IPS DF 19.7 (cell line): ENCODE measurements at regions not wholly inside any gene's neighbourhood (a gene's known extent, or its start where the extent isn't known, plus 50 kb on each side); places are given as distances from the start of the nearest gene placed in this dataset.
"Not testable (repeated sequence)": the region's sequence is repeated elsewhere in the genome, so short reads cannot be mapped to it uniquely, and the experiment has no call there.

Experiments
- DNase-seq: peaks from one replicate; pipeline ENCODE4 v3.0.0-alpha.2; 2013; ENCODE audit warnings: low read depth, low spot score

DNA sequence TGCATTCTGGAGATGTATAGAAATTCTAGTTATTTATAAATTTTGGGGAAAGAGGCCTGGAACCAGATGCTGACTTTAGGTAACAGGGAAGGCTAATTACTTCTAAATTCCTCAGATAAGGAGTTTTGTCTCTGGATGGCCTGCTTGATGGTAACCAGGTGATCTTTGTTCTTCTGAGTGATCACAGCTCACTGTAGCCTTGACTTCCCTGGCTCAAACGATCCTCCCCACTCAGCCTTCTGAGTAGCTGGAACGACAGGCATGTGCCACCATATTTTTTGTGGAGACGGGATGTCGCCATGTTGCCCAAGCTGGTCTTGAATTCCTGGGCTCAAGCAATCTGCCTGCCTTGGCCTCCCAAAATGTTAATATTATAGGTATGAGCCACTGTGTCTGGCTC lies 54.4 kb upstream of the MSH6 start:
- no peak for DNase-seq

DNA sequence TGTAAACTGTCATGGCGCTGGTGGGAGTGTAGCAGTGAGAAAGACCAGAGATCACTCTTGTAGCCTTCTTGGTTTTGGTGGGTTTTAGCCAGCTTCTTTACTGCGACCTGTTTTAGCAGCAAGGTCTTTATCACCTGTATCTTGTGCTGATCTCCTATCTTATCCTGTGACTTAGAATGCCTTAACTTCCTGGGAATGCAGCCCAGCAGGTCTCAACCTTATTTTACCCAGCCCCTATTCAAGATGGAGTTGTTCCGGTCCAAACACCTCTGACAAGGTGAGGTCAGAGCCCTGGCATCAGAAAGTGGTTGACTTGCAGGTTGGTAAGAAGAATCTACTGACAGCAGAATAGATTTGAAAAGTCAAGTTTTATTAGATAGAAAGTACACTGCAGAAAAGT lies 55.0 kb upstream of the MSH6 start:
- no peak for DNase-seq

DNA sequence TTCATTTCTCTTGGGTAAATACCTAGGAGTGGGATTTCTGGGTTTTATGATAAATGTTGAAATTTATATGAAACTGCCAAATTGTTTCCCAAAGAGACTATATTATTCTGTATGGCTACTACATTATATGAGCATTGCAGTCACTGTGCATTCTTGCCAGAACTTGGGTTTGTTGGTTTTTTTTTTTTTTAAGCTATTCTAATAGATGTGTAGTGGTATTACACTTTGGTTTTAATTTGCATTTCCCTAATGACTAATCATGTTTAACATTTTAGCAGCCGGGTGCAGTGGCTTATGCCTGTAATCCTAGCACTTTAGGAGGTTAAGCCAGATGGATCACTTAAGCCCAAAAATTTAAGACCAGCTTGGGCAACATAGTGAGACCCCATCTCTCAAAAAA lies 56.0 kb upstream of the MSH6 start:
- not testable (repeated sequence) for DNase-seq

DNA sequence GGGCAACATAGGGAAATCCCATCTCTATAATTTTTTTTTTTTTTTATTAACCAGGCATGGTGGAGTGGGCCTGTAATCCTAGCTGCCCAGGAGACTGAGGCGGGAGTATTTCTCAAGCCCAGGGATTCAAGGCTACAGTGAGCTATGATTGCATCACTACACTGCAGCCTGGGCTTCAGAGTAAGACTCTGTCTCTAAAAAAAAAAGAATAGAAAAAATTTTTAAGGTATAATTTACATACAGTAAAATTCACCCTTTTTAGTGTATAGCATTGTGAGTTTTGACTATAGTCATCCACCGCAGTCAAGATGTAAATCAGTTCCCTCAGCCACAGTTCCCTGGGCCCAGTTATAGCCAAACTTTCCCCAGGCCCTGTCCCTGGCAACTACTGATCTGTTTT lies 57.1 kb upstream of the MSH6 start:
- no peak for DNase-seq

DNA sequence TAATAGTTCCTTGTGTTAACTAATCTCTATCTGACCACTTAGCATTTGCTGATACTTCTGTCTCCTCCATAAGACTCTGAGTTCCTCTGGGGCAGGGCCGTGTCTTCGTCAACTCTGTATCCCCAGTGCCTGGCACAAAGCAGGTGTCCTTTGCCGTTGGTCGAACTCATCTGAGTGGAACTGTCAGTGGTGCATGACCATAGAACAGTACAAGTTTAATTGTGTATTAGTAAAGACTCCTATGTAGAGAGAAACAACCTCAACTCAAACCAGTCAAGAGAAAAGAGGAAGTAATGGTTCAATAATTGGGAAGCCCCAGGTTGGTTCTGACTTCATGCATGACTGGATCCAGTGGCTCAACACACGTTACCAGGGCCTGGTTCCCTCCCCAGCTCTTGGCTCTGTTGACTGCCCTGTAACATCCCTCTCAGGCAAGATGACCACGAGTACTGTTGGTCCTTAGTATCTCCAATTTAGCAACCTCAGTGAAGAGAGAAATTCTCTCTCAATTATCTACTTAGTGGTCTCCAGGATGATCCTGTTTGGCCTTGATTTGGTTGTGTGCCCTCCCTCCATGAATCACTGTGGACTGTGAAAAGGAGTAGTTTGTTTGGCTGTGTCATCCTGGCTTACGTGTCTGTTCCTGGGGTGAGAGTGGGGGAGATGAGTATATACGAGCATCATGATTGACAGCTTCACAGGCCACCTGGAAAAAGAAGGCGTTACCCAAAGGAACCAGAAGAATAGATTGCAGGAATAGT lies 58.5 kb upstream of the MSH6 start:
- no peak for DNase-seq

DNA sequence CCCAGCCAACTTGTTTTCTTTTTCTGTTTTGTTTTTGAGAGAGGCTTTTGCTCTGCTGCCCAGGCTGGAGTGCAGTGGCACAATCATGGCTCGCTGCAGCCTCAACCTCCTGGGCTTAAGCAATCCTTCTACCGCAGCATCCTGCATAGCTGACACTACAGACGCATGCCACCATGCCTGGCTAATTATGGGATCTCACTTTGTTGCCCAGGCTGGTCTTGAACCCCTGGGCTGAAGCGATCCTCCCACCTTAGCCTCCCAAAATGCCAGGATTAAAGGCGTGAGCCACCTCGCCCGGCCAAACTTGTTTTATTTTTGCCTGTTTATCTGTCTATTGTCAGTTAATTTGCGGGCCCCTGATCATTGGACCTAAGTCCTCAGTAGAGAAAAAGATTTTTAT lies 61.6 kb upstream of the MSH6 start:
- DNase-seq: no peak

DNA sequence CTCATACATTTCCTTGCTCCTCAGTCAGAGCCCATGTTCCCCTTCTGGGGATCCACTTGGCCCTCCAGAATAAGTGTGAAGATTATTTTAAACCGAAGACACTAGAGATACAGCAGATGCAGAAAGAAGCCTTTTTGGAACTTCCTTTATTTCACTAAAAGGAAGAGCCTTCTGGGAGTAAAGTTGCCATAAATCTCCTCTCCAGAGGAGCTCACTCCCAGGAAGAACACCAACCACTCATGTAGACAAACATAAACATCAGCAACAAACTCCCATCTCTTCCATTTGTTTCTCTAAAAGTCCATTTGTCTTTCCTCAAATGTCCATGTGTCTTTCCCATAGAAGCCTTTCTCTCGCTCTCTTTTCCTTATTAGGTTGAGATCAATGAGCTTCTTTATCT lies 62.4 kb upstream of the MSH6 start:
- DNase-seq: no peak

DNA sequence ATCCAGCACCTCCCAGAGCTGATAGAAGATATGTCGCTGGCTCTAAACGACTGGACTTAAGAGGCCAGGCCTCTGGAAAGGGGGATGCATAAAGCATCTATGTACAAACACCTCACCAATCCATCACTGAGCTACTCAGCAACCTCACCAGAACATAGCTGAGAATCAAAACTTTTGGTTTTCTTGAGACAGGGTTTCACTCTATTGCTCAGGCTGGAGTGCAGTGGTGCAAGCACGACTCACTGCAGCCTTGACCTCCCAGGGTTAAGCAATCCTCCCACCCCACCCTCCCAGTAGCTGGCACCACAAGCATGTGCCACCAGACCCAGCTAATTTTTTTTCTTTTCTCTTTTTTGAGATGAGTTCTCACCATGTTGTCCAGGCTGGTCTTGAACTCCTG lies 62.9 kb upstream of the MSH6 start:
- DNase-seq: no peak

DNA sequence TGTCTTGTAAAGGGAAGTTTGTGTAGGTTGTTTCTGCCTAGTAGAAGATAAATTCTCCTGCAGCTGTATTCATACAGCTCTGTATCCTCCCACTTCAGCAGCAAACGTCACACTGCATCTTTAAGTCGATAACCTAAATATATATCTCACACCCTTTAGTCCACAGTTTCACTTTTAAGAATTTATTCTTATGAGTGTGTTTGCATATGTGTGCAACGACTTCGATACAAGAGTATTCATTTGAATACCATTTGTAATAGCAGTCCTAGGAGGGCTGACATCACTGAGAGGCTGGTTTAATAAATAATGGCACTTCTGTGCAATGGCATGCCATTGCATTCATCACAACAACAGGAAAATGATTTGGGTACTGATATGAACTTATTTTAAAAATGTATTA lies 63.8 kb upstream of the MSH6 start:
- DNase-seq: no peak

DNA sequence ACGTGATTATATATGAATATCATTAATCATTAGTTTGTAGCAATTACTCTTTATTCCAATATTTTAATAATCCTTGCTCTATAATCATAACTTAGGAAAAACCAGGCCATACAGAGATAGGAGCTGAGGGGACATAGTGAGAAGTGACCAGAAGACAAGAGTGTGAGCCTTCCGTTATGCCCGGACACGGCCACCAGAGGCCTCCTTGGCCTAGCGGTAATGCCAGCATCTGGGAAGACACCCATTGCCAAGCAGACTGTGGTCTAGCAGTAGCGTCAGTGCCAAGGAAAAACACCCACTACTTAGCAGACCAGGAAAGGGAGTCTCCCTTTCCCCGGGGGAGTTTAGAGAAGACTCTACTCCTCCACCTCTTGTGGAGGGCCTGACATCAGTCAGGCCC lies 66.6 kb upstream of the MSH6 start:
- DNase-seq: not testable (repeated sequence)

DNA sequence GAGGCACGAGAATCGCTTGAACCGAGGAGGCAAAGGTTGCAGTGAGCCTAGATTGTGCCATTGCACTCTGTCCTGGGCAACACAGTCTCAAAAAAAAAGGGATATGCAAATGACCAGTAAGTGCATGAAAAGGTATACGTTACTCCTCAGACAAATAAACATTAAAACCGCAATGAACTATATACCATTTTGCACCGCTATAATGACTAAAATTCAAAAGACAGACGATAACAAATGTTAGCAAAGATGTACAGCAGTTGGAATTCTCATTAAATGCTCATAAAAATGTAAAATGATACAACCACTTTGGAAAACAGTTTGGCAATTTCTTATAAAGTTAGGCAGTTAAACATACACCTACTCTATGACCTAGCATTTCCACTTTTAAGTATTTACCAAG lies 67.4 kb upstream of the MSH6 start:
- no peak for DNase-seq

DNA sequence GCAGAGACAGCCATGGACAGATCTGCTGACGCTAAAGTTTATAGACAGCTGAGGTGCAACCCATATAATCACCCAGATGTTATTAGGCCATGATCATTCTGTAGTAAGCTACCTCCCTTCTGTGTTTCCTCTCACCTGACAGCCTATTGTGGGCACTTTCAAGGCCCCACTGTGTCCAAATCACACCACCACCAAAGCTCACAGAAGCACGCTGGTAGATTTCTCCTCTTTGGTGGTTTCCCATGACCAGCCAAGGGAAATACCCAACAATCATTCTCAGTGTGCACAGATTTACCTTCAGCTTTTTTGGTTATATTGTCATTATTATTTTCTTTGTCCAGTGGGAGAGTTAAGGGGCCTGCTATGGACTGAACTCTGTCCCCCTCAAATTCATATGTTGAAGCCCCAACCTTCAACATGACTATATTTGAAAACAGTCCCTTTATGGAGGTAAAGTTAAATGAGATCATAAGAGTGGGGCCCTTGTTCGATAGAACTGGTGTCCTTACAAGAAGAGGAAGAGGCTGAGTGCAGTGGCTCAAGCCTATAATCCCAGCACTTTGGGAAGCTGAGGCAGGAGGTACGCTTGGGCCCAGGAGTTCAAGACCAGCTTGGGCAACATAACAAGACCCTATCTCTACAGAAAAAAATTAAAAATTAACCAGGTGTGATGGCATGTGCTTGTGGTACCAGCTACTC lies 74.0 kb upstream of the MSH6 start:
- no peak for DNase-seq

DNA sequence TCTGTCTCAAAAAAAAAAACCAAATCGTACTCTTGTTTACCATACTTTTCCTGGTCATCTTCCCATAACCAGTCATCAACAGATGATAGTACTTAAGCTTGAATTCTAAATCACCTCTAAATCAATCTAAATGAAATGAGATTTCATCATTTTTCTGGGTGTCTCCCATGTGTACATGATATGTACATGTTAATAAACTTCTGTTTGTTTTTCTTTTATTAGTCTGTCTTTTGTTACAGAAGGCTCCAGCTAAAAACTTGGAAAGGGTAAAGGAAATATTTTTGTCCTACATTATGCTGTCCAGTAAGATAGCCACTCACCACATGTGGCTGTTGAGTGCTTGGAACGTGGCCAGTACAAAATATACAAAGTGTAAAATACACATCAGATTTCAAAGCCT lies 78.7 kb upstream of the MSH6 start:
- DNase-seq: no peak

DNA sequence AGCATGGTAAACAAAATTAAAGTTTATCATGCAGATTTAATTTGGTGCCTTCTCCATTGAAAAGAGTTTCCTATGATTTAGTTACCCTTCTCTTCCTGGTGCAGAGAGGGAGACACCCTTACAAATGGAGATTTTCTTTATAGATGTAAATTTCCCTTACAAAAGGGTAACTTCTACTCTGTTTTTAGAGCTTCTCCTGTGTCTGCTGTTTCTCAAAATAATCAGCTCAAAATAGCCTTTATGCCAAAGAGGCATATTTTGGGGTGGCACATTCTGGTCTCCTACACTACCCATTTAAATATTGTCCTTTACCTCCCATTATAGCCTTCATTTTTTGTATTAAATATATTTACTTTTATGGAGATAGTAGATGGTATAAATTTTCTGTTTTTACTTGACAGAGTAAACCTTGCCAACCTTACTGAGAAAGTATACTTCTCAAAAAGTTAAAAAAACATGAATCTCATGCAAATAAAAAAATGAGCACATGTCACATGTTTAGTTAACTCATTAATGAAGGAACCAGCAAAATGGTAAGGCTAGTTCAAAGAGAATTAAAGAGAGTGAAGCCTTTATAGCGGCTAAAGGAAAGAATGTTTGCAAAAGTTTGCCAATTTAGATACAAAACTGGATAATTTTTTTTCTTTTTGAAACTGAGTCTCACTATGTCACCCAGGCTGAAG lies 83.3 kb upstream of the MSH6 start:
- DNase-seq: no peak

DNA sequence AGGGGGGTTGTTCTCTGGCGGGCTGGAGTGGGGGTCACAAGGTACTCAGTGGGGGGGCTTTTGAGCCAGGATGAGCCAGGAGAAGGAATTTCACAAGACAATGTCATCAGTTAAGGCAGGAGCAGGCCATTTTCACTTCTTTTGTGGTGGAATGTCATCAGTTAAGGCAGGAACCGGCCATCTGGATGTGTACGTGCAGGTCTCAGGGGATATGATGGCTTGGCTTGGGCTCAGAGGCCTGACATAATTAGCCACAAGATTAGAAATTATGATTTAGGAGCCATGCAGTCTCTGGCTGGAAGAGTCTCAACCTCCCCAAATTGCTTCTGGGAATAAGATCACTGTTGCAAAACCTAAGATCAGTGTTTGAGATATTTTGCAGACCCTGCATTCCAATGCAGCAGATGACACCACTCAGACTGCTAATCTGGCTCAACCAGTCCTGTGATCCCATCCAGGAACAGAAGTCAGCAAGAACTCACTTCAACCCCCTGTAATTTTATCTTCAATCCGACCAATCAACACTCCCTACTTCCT lies 84.4 kb upstream of the MSH6 start:
- DNase-seq: not testable (repeated sequence)

DNA sequence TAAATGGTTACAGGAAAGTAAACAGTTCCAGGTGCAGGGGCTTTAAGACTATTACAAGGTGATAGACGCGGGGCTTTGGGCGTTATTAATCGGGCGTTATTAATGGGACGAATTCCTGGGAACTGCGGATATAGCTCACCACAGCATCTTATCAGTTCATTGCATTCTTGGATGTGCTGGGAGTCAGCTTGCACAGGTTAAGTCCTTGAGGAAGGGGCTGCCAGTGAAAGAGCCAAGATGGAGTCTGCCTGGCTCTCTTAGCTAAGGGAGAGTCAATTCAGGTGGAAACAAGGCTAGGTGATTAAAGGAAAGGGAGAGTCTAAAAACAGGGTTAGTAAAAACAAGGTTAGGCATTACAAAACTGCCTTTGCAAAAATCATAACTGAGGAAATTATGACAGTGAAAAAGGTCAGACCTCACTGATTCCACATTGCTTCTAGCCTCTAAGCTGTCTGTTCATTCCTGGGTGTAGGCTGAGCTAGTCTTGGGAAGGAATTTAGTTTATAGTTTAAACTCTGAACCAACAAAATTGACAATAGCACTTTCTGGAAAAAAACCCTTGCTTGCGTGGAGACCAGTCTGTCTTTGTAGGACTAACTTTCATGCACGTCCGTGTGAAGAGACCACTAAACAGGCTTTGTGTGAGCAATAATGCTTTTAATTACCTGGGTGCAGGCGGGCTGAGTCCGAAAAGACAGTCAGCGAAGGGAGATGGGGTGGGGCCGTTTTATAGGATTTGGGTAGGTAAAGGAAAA lies 85.1 kb upstream of the MSH6 start:
- not testable (repeated sequence) for DNase-seq

DNA sequence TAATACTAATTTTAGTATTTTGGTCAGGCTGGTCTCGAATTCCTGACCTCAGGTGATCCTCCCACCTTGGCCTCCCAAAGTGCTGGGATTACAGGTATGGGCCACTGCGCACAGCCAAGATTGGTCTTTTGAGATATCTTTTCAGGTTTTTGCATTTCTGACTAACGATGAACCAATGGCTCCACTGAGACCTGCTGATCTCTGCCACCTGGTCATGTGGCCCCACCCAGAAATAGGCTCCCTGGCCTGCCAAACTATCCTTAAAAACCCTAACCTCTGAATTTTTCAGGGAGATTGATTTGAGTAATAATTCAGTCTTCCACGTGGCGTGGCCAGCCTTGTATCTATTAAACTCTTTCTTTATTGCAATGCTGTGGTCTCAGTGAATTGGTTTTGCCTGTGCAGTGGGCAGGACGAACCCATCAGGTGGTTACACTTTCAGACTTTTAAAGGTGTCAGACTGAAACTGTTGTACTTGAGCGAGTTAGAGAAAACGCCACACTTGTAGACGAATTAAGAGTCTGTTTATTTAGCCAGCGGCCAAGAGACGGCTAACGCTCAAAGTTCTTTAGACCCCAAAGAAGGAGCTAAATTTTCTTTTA lies 85.8 kb upstream of the MSH6 start:
- no peak for DNase-seq

DNA sequence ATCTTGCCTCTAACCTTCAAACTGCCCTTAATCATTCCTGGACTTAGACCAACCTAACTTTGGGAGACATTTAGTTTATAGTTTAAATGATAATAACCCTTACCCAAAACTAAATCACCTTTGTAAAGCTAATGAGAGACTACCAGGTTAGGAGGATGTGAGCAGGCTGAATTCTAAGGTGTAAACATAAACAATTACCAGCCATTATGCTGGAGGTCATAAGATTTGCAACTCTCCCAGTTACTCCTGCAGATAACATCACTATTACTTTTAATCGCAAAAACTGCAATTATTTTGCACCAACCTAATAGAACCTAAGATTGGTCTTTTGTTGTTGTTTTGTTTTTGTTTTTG lies 86.5 kb upstream of the MSH6 start:
- DNase-seq: no peak

DNA sequence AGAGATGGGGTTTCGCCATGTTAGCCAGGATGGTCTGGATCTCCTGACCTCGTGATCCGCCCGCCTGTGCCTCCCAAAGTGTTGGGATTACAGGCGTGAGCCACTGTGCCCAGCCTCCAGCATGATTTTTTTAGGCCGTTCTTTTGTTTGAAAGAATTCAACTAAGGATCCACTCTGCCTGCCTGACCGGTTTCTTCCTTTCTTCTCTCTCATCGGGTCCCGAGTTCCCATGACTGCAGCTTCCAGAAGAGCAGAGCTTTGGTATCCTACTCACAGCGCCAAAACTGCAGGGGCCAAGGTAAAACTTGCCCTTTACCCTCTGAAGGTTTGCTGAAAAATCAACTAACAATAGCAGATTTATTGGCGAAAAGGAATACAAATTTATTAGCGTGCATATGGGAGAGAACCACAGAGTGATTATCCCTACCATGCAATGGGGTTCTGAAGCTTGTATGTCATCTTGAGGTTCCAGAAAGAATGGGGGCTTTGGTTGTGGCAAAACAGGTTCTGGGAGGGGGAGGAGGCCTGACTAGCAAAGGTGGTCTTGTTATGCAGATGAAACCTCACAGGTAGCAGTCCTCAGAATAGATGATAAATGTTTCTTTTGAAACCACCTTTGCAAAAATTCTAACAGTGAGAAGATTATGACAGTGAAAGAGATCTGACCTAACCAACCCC lies 87.0 kb upstream of the MSH6 start:
- peak; percentile 74 for DNase-seq

DNA sequence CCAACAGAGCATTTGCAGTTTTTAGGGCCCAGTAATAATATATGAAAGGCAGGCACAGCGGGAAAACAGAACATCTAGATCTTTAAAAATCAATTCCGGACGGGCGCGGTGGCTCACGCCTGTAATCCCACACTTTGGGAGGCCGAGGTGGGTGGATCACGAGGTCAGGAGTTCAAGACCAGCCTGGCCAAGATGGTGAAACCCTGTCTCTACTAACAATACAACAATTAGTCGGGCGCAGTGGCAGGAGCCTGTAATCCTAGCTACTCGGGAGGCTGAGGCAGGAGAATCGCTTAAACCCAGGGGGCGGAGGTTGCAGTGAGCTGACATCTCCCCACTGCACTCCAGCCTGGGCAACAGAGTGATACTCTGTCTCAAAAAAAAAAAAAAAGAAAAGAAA lies 88.5 kb upstream of the MSH6 start:
- not testable (repeated sequence) for DNase-seq
